Dendritic cell treated with granulocyte-macrophage colony-stimulating factor and Interleukin-4, amounts not matched to agents 40 ng/mL and 50 ng/mL, for 4 days (primary cell): ENCODE measurements at regions not wholly inside any gene's neighbourhood (a gene's known extent, or its start where the extent isn't known, plus 50 kb on each side); places are given as distances from the start of the nearest gene placed in this dataset.

Experiments used
- H3K27ac Mint-ChIP-seq: one replicate; pipeline ENCODE4 v1.8.0; 2022; ENCODE audit warnings: mild to moderate bottlenecking, mixed read lengths
- H3K27me3 Mint-ChIP-seq: one replicate; pipeline ENCODE4 v1.8.0; 2022; ENCODE audit warnings: mild to moderate bottlenecking, mixed read lengths
- H3K36me3 Mint-ChIP-seq: one replicate; pipeline ENCODE4 v1.8.0; 2022; ENCODE audit warnings: low read depth, mixed read lengths
- H3K4me1 Mint-ChIP-seq: one replicate; pipeline ENCODE4 v1.8.0; 2022; ENCODE audit warnings: low read depth, mixed read lengths
- H3K4me3 Mint-ChIP-seq: one replicate; pipeline ENCODE4 v1.8.0; 2022; ENCODE audit warnings: mild to moderate bottlenecking, moderate library complexity, mixed read lengths
- H3K9me3 Mint-ChIP-seq: one replicate; pipeline ENCODE4 v1.8.0; 2022; ENCODE audit warnings: mixed read lengths
- intact Hi-C: fragments of 100-400 bp; cut with micrococcal nuclease; formaldehyde crosslinking; loops from one replicate; pipeline ENCODE4 v1.15.0; 2022

DNA sequence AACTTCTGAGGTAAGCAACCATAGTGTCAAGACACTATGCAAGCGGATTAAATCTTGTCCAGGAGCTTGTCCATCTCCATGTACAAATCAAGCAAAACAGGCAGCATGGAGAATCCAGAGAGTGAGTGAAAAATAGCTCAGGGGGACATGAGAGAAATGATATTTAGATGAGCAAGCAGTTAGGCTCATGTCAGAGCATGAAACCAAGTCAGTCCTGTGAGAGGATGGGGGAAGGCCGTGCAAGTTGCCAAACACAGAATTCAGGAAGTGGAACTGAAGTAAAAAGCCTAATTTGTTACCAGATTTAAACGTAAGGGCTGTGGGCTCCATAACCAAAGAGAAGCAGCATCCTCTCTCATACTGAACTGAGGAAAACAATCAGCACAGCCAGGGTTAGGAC is 995.9 kb downstream of the MCTP2 start:
- Mint-ChIP-seq H3K27ac (no peak overlapping the region), H3K36me3 (no peaks in the 10 kb centered on the region), H3K4me1 (no peaks in the 10 kb centered on the region), H3K9me3 (peaks cover 38% of the 10 kb centered on the region), H3K4me3 (no peak overlapping the region), H3K27me3 (no peaks in the 10 kb centered on the region)
- intact Hi-C loops: no loop called here

GRCh38 chr15:95228856-95229555 is 997.6 kb downstream of the MCTP2 start:
- H3K27me3 Mint-ChIP-seq: no peaks in the 10 kb centered on the region
- intact Hi-C loops: no loop called here
- H3K4me3 Mint-ChIP-seq: no peak overlapping the region
- H3K27ac Mint-ChIP-seq: no peak overlapping the region
- no peaks in the 10 kb centered on the region for H3K36me3 Mint-ChIP-seq
- peaks cover 37% of the 10 kb centered on the region for H3K9me3 Mint-ChIP-seq
- H3K4me1 Mint-ChIP-seq: no peaks in the 10 kb centered on the region

GRCh38 chr15:95235033-95235432 is 1003.7 kb downstream of the MCTP2 start:
- H3K36me3 Mint-ChIP-seq: no peaks in the 10 kb centered on the region
- no peak overlapping the region for H3K4me3 Mint-ChIP-seq
- no peaks in the 10 kb centered on the region for H3K4me1 Mint-ChIP-seq
- peaks cover 41% of the 10 kb centered on the region for H3K9me3 Mint-ChIP-seq
- intact Hi-C loops: no loop called here
- H3K27ac Mint-ChIP-seq: no peak overlapping the region
- H3K27me3 Mint-ChIP-seq: no peaks in the 10 kb centered on the region

GRCh38 chr15:95247071-95247984 is 1016.0 kb downstream of the MCTP2 start:
- Mint-ChIP-seq H3K9me3 (peaks cover 9% of the 10 kb centered on the region), H3K4me3 (no peak overlapping the region), H3K27me3 (no peaks in the 10 kb centered on the region), H3K4me1 (no peaks in the 10 kb centered on the region), H3K27ac (no peak overlapping the region), H3K36me3 (no peaks in the 10 kb centered on the region)
- intact Hi-C loops: no loop called here

GRCh38 chr15:95249524-95249923 is 1018.2 kb downstream of the MCTP2 start:
- H3K27ac Mint-ChIP-seq: no peak overlapping the region
- intact Hi-C loops: no loop called here
- H3K9me3 Mint-ChIP-seq: peaks cover 9% of the 10 kb centered on the region
- H3K36me3 Mint-ChIP-seq: no peaks in the 10 kb centered on the region
- H3K4me1 Mint-ChIP-seq: no peaks in the 10 kb centered on the region
- H3K4me3 Mint-ChIP-seq: no peak overlapping the region
- no peaks in the 10 kb centered on the region for H3K27me3 Mint-ChIP-seq

- H3K27me3 Mint-ChIP-seq: peaks cover 1% of the 10 kb centered on the region
- H3K27ac Mint-ChIP-seq: no peak overlapping the region
- H3K4me3 Mint-ChIP-seq: no peak overlapping the region
- H3K4me1 Mint-ChIP-seq: no peaks in the 10 kb centered on the region
- no peaks in the 10 kb centered on the region for H3K36me3 Mint-ChIP-seq
- intact Hi-C loops: no loop called here
- H3K9me3 Mint-ChIP-seq: peaks cover 6% of the 10 kb centered on the region
These were observed 1021.0 kb downstream of the MCTP2 start for GRCh38 chr15:95252404-95252803.

GRCh38 chr15:95254263-95254662 is 1022.9 kb downstream of the MCTP2 start:
- H3K27me3 Mint-ChIP-seq: peaks cover 5% of the 10 kb centered on the region
- intact Hi-C loops: no loop called here
- H3K27ac Mint-ChIP-seq: no peak overlapping the region

DNA sequence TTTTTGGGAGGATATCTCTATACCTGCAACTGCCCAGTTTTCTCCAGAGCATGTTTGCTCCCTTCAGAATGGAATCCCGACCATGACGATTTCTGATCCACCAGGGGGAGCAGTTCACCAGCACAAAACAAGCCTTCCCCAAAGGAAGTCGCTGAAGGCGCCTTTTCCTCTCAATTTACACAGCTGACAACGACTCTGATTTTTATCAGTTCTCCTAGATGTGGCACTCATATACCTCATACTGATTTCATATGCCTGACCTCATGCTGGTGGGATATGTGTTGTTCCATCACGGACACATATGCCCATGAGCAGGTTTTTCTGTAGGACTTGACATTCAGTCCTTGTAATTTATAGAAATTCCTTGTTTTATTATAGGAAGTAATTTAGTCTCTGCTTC is 1028.2 kb downstream of the MCTP2 start:
- H3K27me3 Mint-ChIP-seq: peaks cover 5% of the 10 kb centered on the region
- H3K4me3 Mint-ChIP-seq: no peak overlapping the region

More at GRCh38 chr15:95254263-95254662, 1022.9 kb downstream of the MCTP2 start:
- Mint-ChIP-seq H3K4me3 (no peak overlapping the region), H3K9me3 (no peaks in the 10 kb centered on the region), H3K36me3 (no peaks in the 10 kb centered on the region), H3K4me1 (no peaks in the 10 kb centered on the region)

DNA sequence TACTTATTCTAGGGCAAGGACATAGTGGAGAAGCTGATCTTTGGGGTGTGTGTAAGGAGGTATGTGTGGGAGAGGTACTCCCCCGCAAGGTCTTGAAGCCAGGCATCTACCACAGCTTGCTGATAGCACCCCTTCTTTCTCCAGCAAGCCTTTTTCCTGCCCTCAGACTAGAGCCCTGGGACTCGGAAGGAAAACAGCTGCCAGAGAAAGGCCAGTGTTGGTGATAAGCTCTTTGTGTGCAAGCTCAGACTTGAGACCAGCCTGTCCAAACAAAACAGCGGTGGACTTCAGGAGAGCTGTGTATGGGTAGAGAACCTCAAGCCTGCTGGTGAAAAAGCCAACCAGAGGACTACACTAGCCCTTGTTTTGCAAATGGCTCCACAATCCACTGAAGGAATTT is 1028.6 kb downstream of the MCTP2 start:
- peaks cover 4% of the 10 kb centered on the region for H3K27me3 Mint-ChIP-seq
- H3K4me1 Mint-ChIP-seq: no peaks in the 10 kb centered on the region
- no peaks in the 10 kb centered on the region for H3K36me3 Mint-ChIP-seq
- intact Hi-C loops: loop anchor here (1.0 kb wide), 1 partner anchor 1975 kb away; no protein-coding TSS in a partner anchor
- no peaks in the 10 kb centered on the region for H3K9me3 Mint-ChIP-seq
- no peak overlapping the region for H3K27ac Mint-ChIP-seq
- H3K4me3 Mint-ChIP-seq: no peak overlapping the region

More for the DNA sequence above, 1028.2 kb downstream of the MCTP2 start:
- no peaks in the 10 kb centered on the region for H3K9me3 Mint-ChIP-seq
- no peaks in the 10 kb centered on the region for H3K4me1 Mint-ChIP-seq
- H3K27ac Mint-ChIP-seq: no peak overlapping the region
- H3K36me3 Mint-ChIP-seq: no peaks in the 10 kb centered on the region
- intact Hi-C loops: loop anchor here (1.0 kb wide), 1 partner anchor 1976 kb away; no protein-coding TSS in a partner anchor

DNA sequence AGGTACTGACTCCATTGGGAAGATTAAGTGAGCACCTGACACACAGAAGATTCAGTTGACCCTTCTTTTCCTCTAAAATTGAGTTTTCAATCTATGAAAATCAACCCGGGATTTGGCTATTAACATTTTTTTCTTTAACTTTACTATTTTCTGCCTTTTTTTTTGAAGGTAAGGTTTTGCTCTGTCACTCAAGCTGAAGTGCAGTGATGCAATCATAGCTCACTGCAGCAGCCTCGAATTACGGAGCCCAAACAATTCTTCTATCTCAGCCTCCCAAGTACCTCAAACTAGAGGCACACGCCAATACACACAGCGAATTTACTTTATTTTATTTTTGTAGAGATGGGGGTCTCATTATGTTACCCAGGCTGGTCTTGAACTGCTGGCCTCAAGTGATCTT is 1029.5 kb downstream of the MCTP2 start:
- Mint-ChIP-seq H3K4me3 (no peak overlapping the region), H3K27me3 (peaks cover 4% of the 10 kb centered on the region), H3K27ac (no peak overlapping the region), H3K36me3 (no peaks in the 10 kb centered on the region), H3K9me3 (no peaks in the 10 kb centered on the region), H3K4me1 (no peaks in the 10 kb centered on the region)
- intact Hi-C loops: no loop called here

- Mint-ChIP-seq H3K4me3 (no peak overlapping the region), H3K9me3 (no peaks in the 10 kb centered on the region), H3K36me3 (no peaks in the 10 kb centered on the region), H3K27ac (no peak overlapping the region), H3K4me1 (no peaks in the 10 kb centered on the region), H3K27me3 (peaks cover 4% of the 10 kb centered on the region)
- intact Hi-C loops: no loop called here
These were observed 1030.2 kb downstream of the MCTP2 start for GRCh38 chr15:95261546-95261945.

DNA sequence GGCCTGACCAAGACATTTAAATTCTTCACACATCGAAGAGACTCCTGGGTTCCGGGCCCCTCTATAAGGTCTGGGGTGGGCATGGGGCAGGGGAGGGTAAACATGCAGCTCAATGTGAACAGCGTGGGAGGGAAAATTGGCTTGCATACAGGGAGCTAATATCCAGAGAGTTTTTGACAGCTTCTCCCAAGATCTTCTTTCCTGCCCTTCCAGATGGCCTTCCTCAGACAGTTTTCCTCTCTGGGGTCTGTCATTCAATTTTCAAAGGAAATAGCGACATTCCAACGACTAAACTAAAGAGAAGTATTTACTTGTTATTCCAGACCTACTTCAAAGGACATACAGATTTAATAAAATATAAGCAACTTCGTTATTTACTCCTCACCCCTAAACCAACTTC is 1030.6 kb downstream of the MCTP2 start:
- intact Hi-C loops: no loop called here
- Mint-ChIP-seq H3K27me3 (peaks cover 4% of the 10 kb centered on the region), H3K36me3 (no peaks in the 10 kb centered on the region), H3K9me3 (no peaks in the 10 kb centered on the region), H3K27ac (no peak overlapping the region), H3K4me3 (no peak overlapping the region), H3K4me1 (no peaks in the 10 kb centered on the region)

DNA sequence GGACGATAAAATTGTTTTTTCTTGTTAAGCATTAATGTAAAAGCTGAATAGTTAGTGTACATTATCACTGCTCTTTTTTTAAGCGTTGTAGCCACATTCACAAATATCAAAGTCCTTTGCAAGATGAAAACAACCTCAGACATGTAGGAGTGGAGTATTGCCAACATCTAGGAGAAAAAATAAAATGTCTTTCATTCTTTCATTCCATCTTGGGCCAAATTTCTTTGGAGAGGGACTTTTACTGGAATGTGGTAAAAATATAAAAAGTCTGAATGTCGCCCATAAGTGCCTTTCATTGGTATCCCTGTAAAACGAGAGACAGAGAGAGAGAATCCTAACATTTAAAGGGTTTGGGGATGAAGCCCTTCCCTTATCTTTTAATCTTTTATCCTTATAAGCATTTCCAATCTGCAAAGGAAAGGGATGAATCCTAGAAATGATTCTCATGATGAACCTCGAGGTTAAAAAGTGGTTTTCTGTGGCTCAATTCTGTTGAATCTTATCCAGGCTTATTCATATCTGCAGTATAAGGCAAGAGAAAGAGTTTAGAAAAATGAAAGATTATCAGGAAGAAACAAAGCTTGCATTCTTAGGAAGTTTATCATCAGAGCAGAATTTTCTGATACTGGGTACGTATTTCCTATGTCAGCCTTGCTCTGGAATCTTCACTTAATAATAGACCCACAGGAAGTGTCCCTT is 1031.7 kb downstream of the MCTP2 start:
- intact Hi-C loops: no loop called here
- Mint-ChIP-seq H3K36me3 (no peaks in the 10 kb centered on the region), H3K9me3 (no peaks in the 10 kb centered on the region), H3K4me1 (no peaks in the 10 kb centered on the region), H3K4me3 (no peak overlapping the region), H3K27ac (no peak overlapping the region), H3K27me3 (peaks cover 4% of the 10 kb centered on the region)

- intact Hi-C loops: no loop called here
These were observed 1032.4 kb downstream of the MCTP2 start for GRCh38 chr15:95263751-95264150.

More at GRCh38 chr15:95263751-95264150, 1032.4 kb downstream of the MCTP2 start:
- no peaks in the 10 kb centered on the region for H3K9me3 Mint-ChIP-seq
- H3K27me3 Mint-ChIP-seq: peaks cover 4% of the 10 kb centered on the region
- no peaks in the 10 kb centered on the region for H3K36me3 Mint-ChIP-seq
- no peaks in the 10 kb centered on the region for H3K4me1 Mint-ChIP-seq
- no peak overlapping the region for H3K4me3 Mint-ChIP-seq
- no peak overlapping the region for H3K27ac Mint-ChIP-seq
